22Rv1 (cell line): ENCODE measurements at regions not wholly inside any gene's neighbourhood (a gene's known extent, or its start where the extent isn't known, plus 50 kb on each side); places are given as distances from the start of the nearest gene placed in this dataset.

ENCODE experiments used
- CTCF ChIP-seq: fragments of 450-650 bp; IDR thresholded peaks from 2 replicates; pipeline ENCODE4 v1.5.1; 2017; ENCODE audit warnings: mild to moderate bottlenecking
- ZFX ChIP-seq: fragments of 450-650 bp; IDR thresholded peaks from 2 replicates; pipeline ENCODE4 v1.6.1; 2017; ENCODE audit warnings: antibody characterized with exemption, borderline replicate concordance

- no peak for TF ChIP-seq CTCF
- no peak for TF ChIP-seq ZFX
These were observed 191.4 kb downstream of the MBD2 start for GRCh38 chr18:54033052-54033451.
